Testis (tissue), 2 donors: ENCODE measurements at regions not wholly inside any gene's neighbourhood (a gene's known extent, or its start where the extent isn't known, plus 50 kb on each side); places are given as distances from the start of the nearest gene placed in this dataset.

ENCODE experiments used
- CTCF ChIP-seq, 3 experiments: fragments of 450-650 bp in 2 of 3; fragments of 200-600 bp in 1 of 3; sonication (generic) in 1 of 3; IDR thresholded peaks; one replicate each; pipeline ENCODE4 v1.5.1; 2016 to 2019; ENCODE audit warnings: antibody characterized with exemption in 3 of 3, mild to moderate bottlenecking in 2 of 3, moderate library complexity in 1 of 3
- POLR2A ChIP-seq: fragments of 450-650 bp; IDR thresholded peaks from one replicate; pipeline ENCODE4 v1.6.1; 2017; ENCODE audit warnings: antibody characterized with exemption, mild to moderate bottlenecking, moderate library complexity

- TF ChIP-seq CTCF (IDR thresholded peaks at IDR 0.05) (no peak), POLR2A (no peak)
Measured at GRCh38 chr3:96538186-96538585, 276.2 kb upstream of the EPHA6 start.
